HL-60 (cell line): ENCODE measurements at regions not wholly inside any gene's neighbourhood (a gene's known extent, or its start where the extent isn't known, plus 50 kb on each side); places are given as distances from the start of the nearest gene placed in this dataset.
A peak's percentile ranks its signal among the peaks of the same experiment; 100 is the strongest.

ENCODE experiments used
- DNase-seq, 2 experiments: peaks; one replicate each; pipeline ENCODE4 v3.0.0-alpha.2; 2010 to 2020; ENCODE audit warnings: low read depth in 1 of 2, low spot score in 1 of 2
- H3K27ac ChIP-seq: fragments of 250-450 bp; sonication (Bioruptor Pico); replicated peaks from 2 replicates; pipeline ENCODE4 v1.5.1; 2020; ENCODE audit warnings: mild to moderate bottlenecking, moderate library complexity
- H3K27me3 ChIP-seq: fragments of 250-450 bp; sonication (Bioruptor Pico); 2 replicates; pipeline ENCODE4 v1.5.1; 2021; ENCODE audit warnings: mild to moderate bottlenecking, moderate library complexity; ENCODE audit not compliant: insufficient read depth, poor library complexity, severe bottlenecking
- H3K4me3 ChIP-seq: replicated peaks from 2 replicates; pipeline ENCODE4 v1.5.1; 2011; ENCODE audit warnings: mild to moderate bottlenecking, control low read depth, low read length; ENCODE audit not compliant: insufficient read depth
- GABPA ChIP-seq: IDR thresholded peaks from 2 replicates; pipeline ENCODE4 v1.6.1; 2012; ENCODE audit warnings: low read depth
- POLR2AphosphoS5 ChIP-seq: IDR thresholded peaks from 2 replicates; pipeline ENCODE4 v1.6.1; 2012; ENCODE audit warnings: low read depth
- REST ChIP-seq: IDR thresholded peaks from 2 replicates; pipeline ENCODE4 v1.6.1; 2012; ENCODE audit warnings: low read depth; ENCODE audit not compliant: insufficient replicate concordance
- SPI1 ChIP-seq: IDR thresholded peaks from 2 replicates; pipeline ENCODE4 v1.6.1; 2012; ENCODE audit warnings: low read depth, mild to moderate bottlenecking, borderline replicate concordance
- TF ChIP-seq, protein P1 (sequence below): IDR thresholded peaks from one replicate; pipeline ENCODE4 v1.5.1; 2011; ENCODE audit warnings: low read length, control low read depth, inconsistent platforms; ENCODE audit not compliant: insufficient read depth

GRCh38 chr3:117483839-117484238, 774.3 kb downstream of the TUSC7 start:
- Histone ChIP-seq H3K27ac (peak overlapping the region; percentile 33), H3K27me3 (no peaks in the 10 kb centered on the region), H3K4me3 (no peak overlapping the region)
- TF ChIP-seq SPI1 = peak; percentile 84
- no peak for TF ChIP-seq POLR2AphosphoS5
- TF ChIP-seq, protein P1, sequence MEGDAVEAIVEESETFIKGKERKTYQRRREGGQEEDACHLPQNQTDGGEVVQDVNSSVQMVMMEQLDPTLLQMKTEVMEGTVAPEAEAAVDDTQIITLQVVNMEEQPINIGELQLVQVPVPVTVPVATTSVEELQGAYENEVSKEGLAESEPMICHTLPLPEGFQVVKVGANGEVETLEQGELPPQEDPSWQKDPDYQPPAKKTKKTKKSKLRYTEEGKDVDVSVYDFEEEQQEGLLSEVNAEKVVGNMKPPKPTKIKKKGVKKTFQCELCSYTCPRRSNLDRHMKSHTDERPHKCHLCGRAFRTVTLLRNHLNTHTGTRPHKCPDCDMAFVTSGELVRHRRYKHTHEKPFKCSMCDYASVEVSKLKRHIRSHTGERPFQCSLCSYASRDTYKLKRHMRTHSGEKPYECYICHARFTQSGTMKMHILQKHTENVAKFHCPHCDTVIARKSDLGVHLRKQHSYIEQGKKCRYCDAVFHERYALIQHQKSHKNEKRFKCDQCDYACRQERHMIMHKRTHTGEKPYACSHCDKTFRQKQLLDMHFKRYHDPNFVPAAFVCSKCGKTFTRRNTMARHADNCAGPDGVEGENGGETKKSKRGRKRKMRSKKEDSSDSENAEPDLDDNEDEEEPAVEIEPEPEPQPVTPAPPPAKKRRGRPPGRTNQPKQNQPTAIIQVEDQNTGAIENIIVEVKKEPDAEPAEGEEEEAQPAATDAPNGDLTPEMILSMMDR = no peak
- no peak for TF ChIP-seq REST
- DNase-seq = peak in 1 of 2 experiments; percentile 29

GRCh38 chr3:117485841-117486240, 776.3 kb downstream of the TUSC7 start:
- H3K27me3 ChIP-seq = no peaks in the 10 kb centered on the region
- DNase-seq = no peak
- H3K27ac ChIP-seq = no peak overlapping the region
- no peak overlapping the region for H3K4me3 ChIP-seq
- TF ChIP-seq POLR2AphosphoS5 (no peak), SPI1 (no peak), GABPA (no peak), REST (no peak)
- TF ChIP-seq, protein P1 = no peak

DNA sequence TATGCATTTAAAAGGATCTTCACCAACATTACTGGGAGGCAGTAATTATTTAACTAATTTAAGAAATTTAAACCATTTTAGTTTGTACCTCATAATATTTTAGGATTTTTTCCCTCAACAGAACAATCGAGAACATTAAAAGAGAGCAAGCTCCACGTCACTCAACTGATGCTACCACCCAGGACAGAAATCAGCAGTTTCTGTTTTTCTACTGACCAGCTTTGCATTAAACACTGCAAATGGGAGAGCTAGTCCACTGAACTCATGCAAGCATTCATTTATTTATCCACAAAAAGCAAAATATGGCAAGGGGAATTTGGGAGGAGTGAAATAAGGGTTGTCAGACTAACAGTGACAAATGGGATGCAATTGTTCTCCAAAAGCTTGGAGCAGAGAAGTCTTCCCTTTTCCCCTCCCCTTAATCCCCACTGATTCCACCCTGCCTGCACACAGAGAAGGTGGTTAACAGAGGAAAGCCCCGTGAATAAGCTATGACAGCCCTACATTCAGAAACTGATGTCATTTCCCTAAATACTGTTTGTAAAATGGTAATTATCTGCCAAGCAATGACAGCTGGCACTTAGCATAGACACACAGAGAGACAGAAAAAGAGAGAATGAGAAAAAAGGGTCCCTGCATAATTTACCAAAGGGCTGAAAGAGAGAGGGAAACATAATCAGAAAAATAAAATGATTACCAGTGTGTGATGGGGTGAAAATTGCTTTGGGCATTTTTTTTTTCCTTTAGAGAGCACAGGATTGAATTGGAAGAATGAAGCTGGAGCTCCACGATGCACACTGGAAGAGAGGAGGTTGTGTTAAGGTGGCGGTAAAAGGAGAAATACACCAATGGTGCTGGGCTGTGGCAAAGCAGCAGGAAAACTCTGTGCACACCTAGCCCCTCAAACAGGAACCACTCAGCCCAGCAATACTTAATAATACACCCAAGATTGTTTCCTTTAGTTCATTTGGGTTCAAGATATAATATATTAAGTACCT, 777.4 kb downstream of the TUSC7 start:
- no peak overlapping the region for H3K4me3 ChIP-seq
- peak overlapping the region; percentile 72 for H3K27ac ChIP-seq
- DNase-seq = no peak
- TF ChIP-seq SPI1 = no peak
- TF ChIP-seq POLR2AphosphoS5 = no peak
- TF ChIP-seq, protein P1 = no peak
- TF ChIP-seq GABPA = no peak
- no peak for TF ChIP-seq REST
- no peaks in the 10 kb centered on the region for H3K27me3 ChIP-seq
